ENCODE measurements at regions not wholly inside any gene's neighbourhood (a gene's known extent, or its start where the extent isn't known, plus 50 kb on each side); places are given as distances from the start of the nearest gene placed in this dataset.

- TF ChIP-seq CREB1 (IDR thresholded peaks at IDR 0.05; ENCODE audit: low read depth) (no peak), NFIC (IDR thresholded peaks at IDR 0.05) (no peak), TCF12 (IDR thresholded peaks at IDR 0.05; ENCODE audit: low read depth) (no peak), FOXM1 (IDR thresholded peaks at IDR 0.05; ENCODE audit: borderline replicate concordance, low read depth) (no peak), EP300 (IDR thresholded peaks at IDR 0.05; ENCODE audit: borderline replicate concordance) (no peak), EGR1 (IDR thresholded peaks at IDR 0.05) (no peak), TEAD4 (IDR thresholded peaks at IDR 0.05) (no peak), USF1 (IDR thresholded peaks at IDR 0.05) (no peak), TAF1 (IDR thresholded peaks at IDR 0.05; ENCODE audit: low read depth) (no peak), CEBPB (IDR thresholded peaks at IDR 0.05) (no peak)
Measured at GRCh38 chr12:14065616-14066015, 84.2 kb upstream of the GRIN2B start.

GRCh38 chr12:14066021-14066420 is 84.6 kb upstream of the GRIN2B start:
- TF ChIP-seq TCF12 (IDR thresholded peaks at IDR 0.05; ENCODE audit: low read depth), result no peak

GRCh38 chr12:14068961-14069360 is 87.6 kb upstream of the GRIN2B start:
- TF ChIP-seq TAF1 (IDR thresholded peaks at IDR 0.05; ENCODE audit: low read depth) (no peak), NFIC (IDR thresholded peaks at IDR 0.05) (no peak), YY1 (IDR thresholded peaks at IDR 0.05; ENCODE audit: low read depth) (no peak), TEAD4 (IDR thresholded peaks at IDR 0.05) (no peak), USF1 (IDR thresholded peaks at IDR 0.05) (no peak), RAD21 (IDR thresholded peaks at IDR 0.05; ENCODE audit: low read depth) (no peak), CEBPB (IDR thresholded peaks at IDR 0.05) (no peak)
- TF ChIP-seq, protein P1, sequence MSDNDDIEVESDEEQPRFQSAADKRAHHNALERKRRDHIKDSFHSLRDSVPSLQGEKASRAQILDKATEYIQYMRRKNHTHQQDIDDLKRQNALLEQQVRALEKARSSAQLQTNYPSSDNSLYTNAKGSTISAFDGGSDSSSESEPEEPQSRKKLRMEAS (IDR thresholded peaks at IDR 0.05), result no peak

DNA sequence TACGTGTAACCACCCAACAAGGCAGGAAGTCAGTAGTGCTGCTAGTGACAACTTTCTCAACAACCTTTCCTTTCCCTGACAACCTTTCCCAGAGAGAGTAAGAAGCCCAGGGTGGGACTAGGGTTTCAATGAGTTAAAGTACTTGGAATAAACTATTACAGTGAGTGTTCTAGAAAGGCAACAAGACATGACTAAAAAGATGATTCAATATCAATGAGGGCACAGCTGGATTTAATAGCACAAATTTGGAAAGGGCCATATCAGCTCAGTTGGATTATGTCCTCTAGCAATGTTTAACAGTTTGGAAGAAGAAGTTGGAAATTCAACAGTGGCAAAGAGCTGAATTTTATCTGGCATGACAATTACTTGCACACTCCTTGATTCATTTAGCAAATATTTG is 90.4 kb upstream of the GRIN2B start:
- TF ChIP-seq TCF12 (IDR thresholded peaks at IDR 0.05; ENCODE audit: low read depth) (no peak), EP300 (IDR thresholded peaks at IDR 0.05; ENCODE audit: borderline replicate concordance) (no peak), ZBTB7A (IDR thresholded peaks at IDR 0.05; ENCODE audit: low read depth) (no peak), RAD21 (IDR thresholded peaks at IDR 0.05; ENCODE audit: low read depth) (no peak), CREB1 (IDR thresholded peaks at IDR 0.05; ENCODE audit: low read depth) (no peak), TAF1 (IDR thresholded peaks at IDR 0.05; ENCODE audit: low read depth) (no peak), FOXM1 (IDR thresholded peaks at IDR 0.05; ENCODE audit: borderline replicate concordance, low read depth) (no peak), REST (IDR thresholded peaks at IDR 0.05; ENCODE audit: low read depth) (no peak), YY1 (IDR thresholded peaks at IDR 0.05; ENCODE audit: low read depth) (no peak), CEBPB (IDR thresholded peaks at IDR 0.05) (no peak), TEAD4 (IDR thresholded peaks at IDR 0.05) (no peak), NFIC (IDR thresholded peaks at IDR 0.05) (no peak), USF1 (IDR thresholded peaks at IDR 0.05) (no peak), EGR1 (IDR thresholded peaks at IDR 0.05) (no peak)
- TF ChIP-seq, protein P1 (IDR thresholded peaks at IDR 0.05), result no peak

DNA sequence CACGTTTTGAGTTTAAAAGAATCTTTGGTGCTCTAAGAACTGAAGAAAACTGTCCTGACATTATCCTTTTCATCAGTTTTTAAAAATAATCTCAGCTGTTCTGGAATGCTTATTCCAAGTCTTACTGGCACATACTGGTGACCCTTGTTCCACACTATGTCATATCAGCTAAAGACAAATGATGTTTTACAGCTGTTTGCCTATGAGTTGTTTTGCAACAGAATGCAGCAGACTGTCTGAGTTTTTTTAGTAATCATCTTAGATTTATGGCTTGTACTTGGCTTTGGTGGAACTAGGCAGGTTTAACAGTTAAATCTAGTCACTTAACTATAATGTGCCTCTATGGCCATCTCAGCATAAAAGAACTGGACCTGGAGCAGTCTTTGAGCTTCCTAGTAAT is 91.6 kb upstream of the GRIN2B start:
- TF ChIP-seq EP300 (IDR thresholded peaks at IDR 0.05; ENCODE audit: borderline replicate concordance) (no peak), CREB1 (IDR thresholded peaks at IDR 0.05; ENCODE audit: low read depth) (no peak), CEBPB (IDR thresholded peaks at IDR 0.05) (no peak)

DNA sequence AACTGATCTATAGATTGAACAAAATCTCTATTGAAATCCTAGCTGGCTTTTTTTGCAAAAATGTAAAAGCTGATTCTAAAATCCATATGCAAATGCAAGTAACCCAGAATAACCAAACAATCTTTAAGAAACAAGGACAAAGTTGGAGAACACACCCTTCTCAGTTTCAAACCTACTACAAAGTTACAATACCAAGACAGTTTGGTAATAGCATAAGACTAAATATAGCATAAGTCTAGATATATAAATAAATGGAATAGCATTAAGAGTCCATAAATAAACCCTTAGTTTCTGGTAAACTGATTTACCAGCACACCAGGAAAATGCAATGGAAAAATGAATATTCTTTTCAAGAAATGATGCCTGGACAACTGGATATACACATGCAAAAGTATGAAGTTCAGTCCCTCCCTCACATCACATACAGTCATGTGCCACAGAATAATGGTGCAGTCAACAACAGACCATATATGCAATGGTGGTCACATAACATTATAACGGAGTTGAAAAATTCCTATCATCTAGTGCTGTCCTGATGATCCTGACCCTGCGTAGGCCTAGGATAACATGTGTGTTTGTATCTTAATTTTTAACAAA is 94.5 kb upstream of the GRIN2B start:
- TF ChIP-seq NFIC (IDR thresholded peaks at IDR 0.05), result no peak
- TF ChIP-seq YY1 (IDR thresholded peaks at IDR 0.05; ENCODE audit: low read depth), result no peak
- TF ChIP-seq ZBTB7A (IDR thresholded peaks at IDR 0.05; ENCODE audit: low read depth), result no peak
- TF ChIP-seq USF1 (IDR thresholded peaks at IDR 0.05), result no peak
- no peak for TF ChIP-seq EGR1 (IDR thresholded peaks at IDR 0.05)
- no peak for TF ChIP-seq CEBPB (IDR thresholded peaks at IDR 0.05)
- no peak for TF ChIP-seq TEAD4 (IDR thresholded peaks at IDR 0.05)
- TF ChIP-seq TCF12 (IDR thresholded peaks at IDR 0.05; ENCODE audit: low read depth), result no peak
- TF ChIP-seq REST (IDR thresholded peaks at IDR 0.05; ENCODE audit: low read depth), result no peak
- TF ChIP-seq, protein P1 (IDR thresholded peaks at IDR 0.05), result no peak

All from Ishikawa (cell line).